Gastrocnemius medialis (tissue), 4 donors: ENCODE measurements at regions not wholly inside any gene's neighbourhood (a gene's known extent, or its start where the extent isn't known, plus 50 kb on each side); places are given as distances from the start of the nearest gene placed in this dataset.

Experiments
- ATAC-seq, 2 donors: fragments of 150-250 bp; one replicate each; pipeline ENCODE4 v1.9.1; 2016
- DNase-seq, 2 donors: peaks; one replicate each; pipeline ENCODE4 v3.0.0-alpha.2; 2019
- H3K27ac ChIP-seq, 4 donors: fragments of 200-600 bp; sonication (generic); 1 replicate in 1 of 4; 2 replicates in 3 of 4; pipeline ENCODE4 v1.5.1; 2016 to 2018; ENCODE audit warnings: mild to moderate bottlenecking in 2 of 4, moderate library complexity in 1 of 4
- H3K27me3 ChIP-seq, 3 donors: fragments of 200-600 bp; sonication (generic) in 2 of 3; 1 replicate in 1 of 3; 2 replicates in 2 of 3; pipeline versions ENCODE4 v1.5.1 to v1.6.0; 2016 to 2019; ENCODE audit warnings: mild to moderate bottlenecking in 1 of 3, moderate library complexity in 1 of 3
- H3K36me3 ChIP-seq, 2 donors: fragments of 200-600 bp; sonication (generic) in 1 of 2; one replicate each; pipeline ENCODE4 v1.5.1; 2017 to 2018
- H3K4me1 ChIP-seq, 2 donors: fragments of 200-600 bp; sonication (generic) in 1 of 2; one replicate each; pipeline ENCODE4 v1.5.1; 2016 to 2017; ENCODE audit warnings: mild to moderate bottlenecking in 2 of 2
- H3K4me3 ChIP-seq, 4 donors: fragments of 200-600 bp; sonication (generic) in 3 of 4; 1 replicate in 1 of 4; 2 replicates in 3 of 4; pipeline ENCODE4 v1.5.1; 2016 to 2019; ENCODE audit warnings: mild to moderate bottlenecking in 2 of 4
- H3K9me3 ChIP-seq, 3 donors: fragments of 200-600 bp; sonication (generic) in 2 of 3; 1 replicate in 1 of 3; 2 replicates in 2 of 3; pipeline ENCODE4 v1.5.1; 2016 to 2019
- POLR2A ChIP-seq, 2 donors: fragments of 450-650 bp; IDR thresholded peaks; one replicate each; pipeline ENCODE4 v1.6.1; 2017; ENCODE audit warnings: antibody characterized with exemption in 2 of 2, mild to moderate bottlenecking in 2 of 2, moderate library complexity in 2 of 2
- in situ Hi-C, 4 donors: fragments of 200-750 bp; cut with MboI; loops; one replicate each; pipeline versions ENCODE4 v1.15.0 to v1.8.0; 2017; ENCODE audit warnings: low sequenced_read_pairs in 4 of 4
- intact Hi-C: fragments of 100-400 bp; cut with DNase I; formaldehyde crosslinking; loops from one replicate; pipeline ENCODE4 v1.15.1; 2023; ENCODE audit warnings: low total_unique reads
- TF ChIP-seq, protein P1 (sequence below), 5 experiments: fragments of 450-650 bp in 3 of 5; fragments of 200-600 bp in 2 of 5; sonication (generic) in 2 of 5; IDR thresholded peaks in 4 of 5; conservative IDR thresholded peaks in 1 of 5; 1 replicate in 4 of 5; 2 replicates in 1 of 5; pipeline ENCODE4 v1.5.1; 2016 to 2019; ENCODE audit warnings: antibody characterized with exemption in 5 of 5, mild to moderate bottlenecking in 3 of 5, moderate library complexity in 3 of 5

DNA sequence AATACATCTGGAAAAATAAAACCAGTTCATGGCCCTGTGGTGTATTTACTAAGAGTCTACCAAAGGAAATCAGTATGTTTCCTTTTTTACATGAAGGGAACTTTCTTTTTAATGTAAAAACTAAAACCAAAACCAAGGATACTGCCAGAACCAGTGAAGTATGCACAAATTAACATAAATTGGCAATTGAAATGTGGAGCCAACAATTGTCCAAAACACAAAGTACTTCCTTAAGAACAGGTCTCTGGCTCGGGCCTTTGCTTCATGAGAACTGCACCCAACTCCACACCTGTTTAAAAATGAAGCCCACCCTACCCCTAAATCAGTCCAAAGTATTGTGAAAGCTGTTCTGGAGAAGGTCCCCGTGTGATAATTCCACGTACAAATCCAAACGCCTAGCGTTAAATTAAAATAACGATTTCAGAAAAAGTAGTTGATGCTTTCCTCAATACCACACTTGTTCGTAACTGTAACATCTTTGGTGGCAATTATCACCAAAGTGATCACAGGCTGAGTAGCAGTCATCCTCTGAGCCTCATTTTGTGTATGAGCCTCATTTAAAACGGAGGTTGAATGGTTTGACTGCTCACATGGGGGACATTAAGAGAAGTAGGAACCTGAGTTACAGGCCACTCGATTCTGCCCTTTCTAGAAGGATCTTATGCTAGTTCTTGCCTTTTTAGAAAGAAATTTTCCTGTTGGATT is 93.0 kb downstream of the GEMIN8 start:
- Histone ChIP-seq H3K4me1 (peaks cover 0 to 5% of the 10 kb centered on the region in 2 donors), H3K4me3 (no peak overlapping the region), H3K27me3 (peaks cover 8 to 54% (median 38%) of the 10 kb centered on the region in 3 donors), H3K27ac (no peak overlapping the region), H3K9me3 (no peaks in the 10 kb centered on the region), H3K36me3 (no peaks in the 10 kb centered on the region)
- intact Hi-C loops (no loop called here), in situ Hi-C loops (no loop called here)
- no peak for ATAC-seq
- DNase-seq = no peak
- no peak for TF ChIP-seq POLR2A (IDR thresholded peaks at IDR 0.05)
- TF ChIP-seq, protein P1, sequence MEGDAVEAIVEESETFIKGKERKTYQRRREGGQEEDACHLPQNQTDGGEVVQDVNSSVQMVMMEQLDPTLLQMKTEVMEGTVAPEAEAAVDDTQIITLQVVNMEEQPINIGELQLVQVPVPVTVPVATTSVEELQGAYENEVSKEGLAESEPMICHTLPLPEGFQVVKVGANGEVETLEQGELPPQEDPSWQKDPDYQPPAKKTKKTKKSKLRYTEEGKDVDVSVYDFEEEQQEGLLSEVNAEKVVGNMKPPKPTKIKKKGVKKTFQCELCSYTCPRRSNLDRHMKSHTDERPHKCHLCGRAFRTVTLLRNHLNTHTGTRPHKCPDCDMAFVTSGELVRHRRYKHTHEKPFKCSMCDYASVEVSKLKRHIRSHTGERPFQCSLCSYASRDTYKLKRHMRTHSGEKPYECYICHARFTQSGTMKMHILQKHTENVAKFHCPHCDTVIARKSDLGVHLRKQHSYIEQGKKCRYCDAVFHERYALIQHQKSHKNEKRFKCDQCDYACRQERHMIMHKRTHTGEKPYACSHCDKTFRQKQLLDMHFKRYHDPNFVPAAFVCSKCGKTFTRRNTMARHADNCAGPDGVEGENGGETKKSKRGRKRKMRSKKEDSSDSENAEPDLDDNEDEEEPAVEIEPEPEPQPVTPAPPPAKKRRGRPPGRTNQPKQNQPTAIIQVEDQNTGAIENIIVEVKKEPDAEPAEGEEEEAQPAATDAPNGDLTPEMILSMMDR (IDR thresholded peaks at IDR 0.05 in 4 of 5, conservative IDR thresholded peaks at IDR 0.05 in 1 of 5) = no peak

DNA sequence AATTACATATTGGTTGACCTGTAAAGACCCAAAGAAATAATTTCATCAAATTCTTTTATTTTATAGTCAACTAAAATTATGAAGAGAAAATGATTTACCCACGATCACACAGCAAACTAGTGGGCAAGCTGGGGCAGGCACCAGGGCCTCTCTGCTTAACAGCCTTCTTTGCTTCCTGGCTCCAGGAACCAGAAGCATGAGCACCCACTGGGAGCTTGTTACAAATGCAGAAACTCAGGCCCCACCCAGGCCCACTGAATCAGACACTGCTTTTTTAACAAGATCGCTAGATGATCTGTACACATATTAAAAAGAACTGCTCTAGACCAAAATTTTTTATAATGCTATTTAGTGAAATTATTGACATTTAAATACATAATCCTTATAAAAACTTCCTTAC is 95.0 kb downstream of the GEMIN8 start:
- TF ChIP-seq, protein P1 (IDR thresholded peaks at IDR 0.05 in 4 of 5, conservative IDR thresholded peaks at IDR 0.05 in 1 of 5) = no peak
- TF ChIP-seq POLR2A (IDR thresholded peaks at IDR 0.05) = no peak
- in situ Hi-C loops = no loop called here
- Histone ChIP-seq H3K27me3 (peaks cover 8 to 44% (median 33%) of the 10 kb centered on the region in 3 donors), H3K4me1 (peaks cover 0 to 5% of the 10 kb centered on the region in 2 donors), H3K36me3 (no peaks in the 10 kb centered on the region), H3K27ac (no peak overlapping the region), H3K9me3 (no peaks in the 10 kb centered on the region), H3K4me3 (no peak overlapping the region)
- DNase-seq (no peak), ATAC-seq (no peak)
- intact Hi-C loops = no loop called here

DNA sequence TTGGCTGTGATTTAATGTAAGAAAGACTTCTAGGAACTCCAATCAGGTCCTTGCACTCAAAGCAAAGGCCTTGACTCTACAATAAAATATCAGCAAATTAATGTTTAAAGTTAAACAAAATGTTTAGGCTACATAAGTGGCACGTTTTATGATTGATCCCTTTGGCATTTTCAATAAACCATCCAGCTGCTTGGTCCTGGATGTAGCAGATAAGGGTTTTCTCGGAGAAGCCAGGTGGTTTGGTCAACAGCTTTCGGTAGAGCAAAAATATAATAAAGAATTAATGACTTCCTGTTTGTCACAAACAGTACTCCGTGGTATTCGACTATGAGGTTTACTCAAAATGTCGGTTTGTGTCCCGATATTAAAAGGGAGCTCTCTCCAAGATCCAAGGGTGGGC is 95.8 kb downstream of the GEMIN8 start:
- no peaks in the 10 kb centered on the region for H3K36me3 ChIP-seq
- intact Hi-C loops (no loop called here), in situ Hi-C loops (no loop called here)
- peaks cover 0 to 5% of the 10 kb centered on the region in 2 donors for H3K4me1 ChIP-seq
- ATAC-seq (no peak), DNase-seq (no peak)
- no peaks in the 10 kb centered on the region for H3K9me3 ChIP-seq
- H3K4me3 ChIP-seq = no peak overlapping the region
- peaks cover 8 to 35% (median 25%) of the 10 kb centered on the region in 3 donors for H3K27me3 ChIP-seq
- TF ChIP-seq, protein P1 (IDR thresholded peaks at IDR 0.05 in 4 of 5, conservative IDR thresholded peaks at IDR 0.05 in 1 of 5) = no peak
- TF ChIP-seq POLR2A (IDR thresholded peaks at IDR 0.05) = no peak
- no peak overlapping the region for H3K27ac ChIP-seq

- in situ Hi-C loops (no loop called here), intact Hi-C loops (no loop called here)
- ATAC-seq = no peak
- TF ChIP-seq, protein P1 (IDR thresholded peaks at IDR 0.05 in 4 of 5, conservative IDR thresholded peaks at IDR 0.05 in 1 of 5) = no peak
- TF ChIP-seq POLR2A (IDR thresholded peaks at IDR 0.05) = no peak
- H3K9me3 ChIP-seq = no peaks in the 10 kb centered on the region
- peaks cover 8 to 32% (median 20%) of the 10 kb centered on the region in 3 donors for H3K27me3 ChIP-seq
- peaks cover 0 to 5% of the 10 kb centered on the region in 2 donors for H3K4me1 ChIP-seq
- H3K27ac ChIP-seq = no peak overlapping the region
- H3K36me3 ChIP-seq = no peaks in the 10 kb centered on the region
- H3K4me3 ChIP-seq = no peak overlapping the region
- DNase-seq = no peak
Measured at GRCh38 chrX:13933352-13933751, 96.3 kb downstream of the GEMIN8 start.
